CD4-positive, alpha-beta T cell treated with Interleukin-4 for 4 hours (primary cell): ENCODE measurements at regions not wholly inside any gene's neighbourhood (a gene's known extent, or its start where the extent isn't known, plus 50 kb on each side); places are given as distances from the start of the nearest gene placed in this dataset.

Experiments
- DNase-seq: peaks from one replicate; pipeline ENCODE4 v3.0.0-alpha.2; 2020

DNA sequence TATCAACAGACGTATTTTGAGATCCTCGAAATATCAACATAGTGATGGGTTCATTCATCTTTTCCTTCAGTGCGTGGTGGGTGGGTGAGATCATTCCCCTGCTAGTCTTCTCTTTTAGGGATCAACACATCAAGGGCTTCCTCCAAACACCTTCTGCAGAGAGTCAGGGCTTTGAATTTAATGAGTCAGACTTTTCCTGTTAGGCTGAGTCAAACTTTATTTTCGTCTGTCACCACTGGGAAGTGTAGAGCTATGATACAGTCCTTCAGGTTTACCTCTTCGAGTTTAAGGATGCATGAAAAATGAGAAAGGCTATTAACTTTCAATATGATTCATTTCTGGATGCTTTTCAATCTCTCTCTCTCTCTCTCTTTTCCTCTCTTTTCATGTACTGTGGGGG is 189.1 kb downstream of the BMP2 start:
- no peak for DNase-seq

DNA sequence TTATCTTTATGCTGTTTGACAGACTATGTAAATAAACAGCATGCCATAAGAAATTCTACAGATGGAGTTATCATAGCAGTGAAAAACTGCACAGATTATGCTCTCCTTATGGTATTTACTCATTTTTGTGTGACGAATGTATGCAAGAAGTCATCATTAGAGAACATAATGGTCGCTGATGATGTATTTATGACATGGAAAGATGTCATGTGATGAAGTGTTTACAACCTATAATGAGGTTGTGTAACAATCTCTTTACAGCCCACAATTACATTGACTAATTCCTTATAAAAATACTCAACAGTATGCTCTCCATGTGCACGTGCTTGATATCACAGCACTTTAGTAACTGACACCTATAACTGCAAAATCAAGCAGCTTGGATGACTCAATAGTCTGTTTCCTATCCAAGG is 192.4 kb downstream of the BMP2 start:
- DNase-seq = no peak

DNA sequence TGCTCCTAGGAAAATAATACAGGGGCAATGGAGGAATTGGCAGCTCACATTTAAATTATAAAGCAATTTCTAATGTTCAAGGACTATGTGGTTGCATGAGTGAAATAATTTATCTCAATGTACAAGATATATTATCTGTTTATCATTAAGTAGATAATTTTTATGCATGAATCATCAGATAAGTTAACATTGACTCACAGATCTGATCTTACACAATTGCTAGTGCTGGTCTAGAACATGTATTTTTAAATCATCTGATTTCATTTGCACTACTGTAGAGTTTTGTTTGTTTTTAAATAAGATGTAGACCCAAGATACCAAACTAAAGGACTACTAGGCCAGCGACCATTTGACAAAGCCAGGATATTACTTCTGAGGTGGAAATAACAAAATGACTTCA is 199.2 kb downstream of the BMP2 start:
- DNase-seq = no peak

DNA sequence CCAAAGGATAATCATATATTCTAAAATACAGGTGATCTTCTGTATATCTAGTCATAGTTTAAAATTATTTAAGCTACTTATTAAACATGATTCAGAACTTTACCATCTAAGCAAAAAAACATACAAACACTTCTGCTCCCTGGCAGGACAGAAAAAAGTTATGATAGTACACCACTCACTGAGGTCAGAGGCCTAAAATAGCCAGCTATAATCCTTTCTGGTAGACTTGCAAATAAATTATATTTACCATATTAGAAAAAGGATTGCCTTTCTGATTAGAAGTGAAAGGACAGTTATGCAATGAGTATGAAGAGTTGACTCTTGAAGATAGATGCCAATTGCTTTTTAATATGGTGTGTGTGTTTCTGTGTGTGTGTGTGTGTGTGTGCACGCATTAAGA is 207.4 kb downstream of the BMP2 start:
- no peak for DNase-seq

DNA sequence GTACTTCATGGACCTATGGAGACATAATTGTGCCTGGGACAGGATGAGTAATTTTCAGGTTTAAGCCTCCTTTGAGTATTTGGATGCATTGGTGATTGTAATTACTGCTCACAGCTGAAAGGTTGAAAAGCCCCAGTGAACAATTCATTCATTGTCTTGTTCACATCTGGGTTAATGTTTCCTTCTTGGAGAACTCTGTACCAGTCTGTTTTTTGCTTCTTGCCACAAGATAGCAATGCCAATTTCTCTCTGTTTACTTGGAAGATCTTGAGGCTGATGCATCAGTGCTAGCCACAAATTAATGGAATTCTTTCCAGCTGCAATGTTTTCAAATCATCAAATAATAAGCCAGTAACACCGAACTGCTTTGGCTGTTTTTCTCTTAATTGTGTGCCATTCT is 207.8 kb downstream of the BMP2 start:
- DNase-seq = no peak

DNA sequence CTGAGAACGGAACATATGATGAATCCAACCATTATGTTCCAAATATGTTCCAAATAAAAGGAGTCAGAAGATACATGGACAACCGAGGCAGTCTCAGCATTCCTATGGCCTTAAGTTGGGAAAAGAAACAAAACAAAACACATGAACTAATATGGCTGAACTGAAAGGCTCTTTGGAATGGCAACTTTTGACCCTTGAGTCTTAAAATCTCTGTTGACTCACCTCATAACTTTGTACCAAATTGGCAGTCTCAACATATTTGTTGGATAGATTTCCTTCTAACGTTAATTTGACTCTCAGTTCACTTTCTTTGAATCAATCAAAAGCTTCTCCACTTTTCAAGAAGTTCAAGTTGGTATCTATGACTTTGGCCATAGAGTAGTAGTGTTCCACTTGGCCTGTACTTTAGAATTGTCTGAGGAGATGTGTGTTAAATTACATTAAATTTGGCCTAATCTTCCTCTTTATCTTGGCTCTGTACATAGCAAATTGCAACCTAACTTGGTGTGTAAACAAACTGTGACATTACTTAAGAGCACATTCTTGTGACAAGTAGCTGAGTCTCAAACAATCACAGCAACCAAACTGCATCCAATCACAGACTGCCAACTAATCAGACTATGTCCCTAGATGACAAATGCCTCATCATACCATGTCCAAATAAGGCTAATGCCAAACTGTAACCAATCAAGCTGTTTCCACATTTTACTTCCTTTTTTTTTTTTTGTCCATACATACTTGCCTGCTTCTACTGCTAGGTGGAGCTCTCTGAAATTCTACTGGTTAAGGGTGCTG is 208.8 kb downstream of the BMP2 start:
- DNase-seq = no peak

DNA sequence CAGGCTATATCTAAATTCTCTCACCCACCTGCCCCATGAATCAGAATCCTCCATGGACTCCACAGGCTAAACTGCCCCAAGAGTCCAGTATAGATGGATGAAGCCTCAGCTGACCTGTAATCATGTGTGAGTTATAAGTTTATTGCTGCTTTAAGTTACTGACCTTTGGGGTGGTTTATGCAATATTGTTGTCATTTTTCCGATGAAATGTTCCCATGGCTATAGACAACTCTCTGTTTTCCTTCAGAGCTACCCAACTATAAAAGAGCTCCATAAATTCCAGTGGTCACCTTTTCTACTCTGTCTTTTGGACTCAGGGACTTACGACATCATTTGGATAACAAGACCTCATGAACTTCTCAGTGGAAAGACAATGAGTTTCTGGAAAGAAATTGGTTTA is 212.1 kb downstream of the BMP2 start:
- DNase-seq = no peak

DNA sequence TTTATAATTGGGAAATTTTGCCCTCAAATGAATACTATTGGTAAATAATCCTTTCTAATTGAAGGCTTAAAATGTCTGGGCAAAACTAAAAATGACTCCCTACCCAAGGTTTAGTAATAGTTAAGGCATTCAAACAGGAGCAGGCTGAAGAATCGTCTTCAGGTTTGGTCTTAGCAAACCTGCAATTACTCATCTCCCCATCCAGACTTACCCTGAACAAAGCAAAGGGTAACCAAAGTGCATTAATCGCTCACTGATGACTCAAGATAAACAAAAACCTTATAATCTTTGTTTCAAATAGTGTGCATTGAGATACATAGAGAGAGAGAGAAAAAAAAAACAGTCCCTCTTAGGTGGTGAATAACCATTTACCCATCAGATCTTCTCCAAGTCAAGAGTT is 225.5 kb downstream of the BMP2 start:
- DNase-seq = no peak

DNA sequence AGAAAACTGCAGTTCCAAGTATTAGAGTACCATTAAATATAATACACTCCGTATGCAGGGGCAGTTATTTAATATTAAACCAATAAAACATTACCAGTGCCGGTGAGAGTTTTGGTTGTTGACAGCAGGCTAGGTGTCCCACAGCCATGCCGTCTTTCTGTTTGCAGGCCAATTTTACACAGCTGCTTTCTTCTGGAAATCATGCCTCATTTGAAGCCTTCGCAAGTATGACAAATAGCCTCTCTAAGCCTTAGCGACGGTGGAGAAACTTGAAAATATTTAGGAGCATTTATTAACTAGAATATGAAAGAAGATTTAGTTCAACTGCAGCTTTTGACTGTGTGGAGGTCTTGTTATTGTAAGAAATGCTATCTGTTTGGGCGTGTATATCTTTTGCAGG is 226.0 kb downstream of the BMP2 start:
- DNase-seq = no peak

DNA sequence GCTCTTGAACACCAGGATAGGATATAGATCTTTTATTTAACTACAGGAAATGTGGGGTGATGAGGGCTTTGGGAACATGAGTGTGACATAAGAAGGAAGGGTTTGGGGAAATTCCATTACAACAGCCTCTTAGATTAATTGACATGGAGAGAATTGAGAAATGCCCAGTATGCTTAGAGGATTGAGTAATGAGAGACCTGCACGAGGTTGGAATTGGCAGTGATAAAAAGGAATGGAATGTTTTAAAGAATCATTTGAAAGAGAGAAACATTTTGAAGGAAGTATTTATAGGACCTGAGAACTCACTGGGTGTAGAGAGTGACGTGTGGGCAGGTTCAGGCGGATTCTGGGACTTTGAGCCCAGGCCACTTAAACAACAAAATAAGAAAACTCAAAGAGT is 227.0 kb downstream of the BMP2 start:
- DNase-seq = no peak

DNA sequence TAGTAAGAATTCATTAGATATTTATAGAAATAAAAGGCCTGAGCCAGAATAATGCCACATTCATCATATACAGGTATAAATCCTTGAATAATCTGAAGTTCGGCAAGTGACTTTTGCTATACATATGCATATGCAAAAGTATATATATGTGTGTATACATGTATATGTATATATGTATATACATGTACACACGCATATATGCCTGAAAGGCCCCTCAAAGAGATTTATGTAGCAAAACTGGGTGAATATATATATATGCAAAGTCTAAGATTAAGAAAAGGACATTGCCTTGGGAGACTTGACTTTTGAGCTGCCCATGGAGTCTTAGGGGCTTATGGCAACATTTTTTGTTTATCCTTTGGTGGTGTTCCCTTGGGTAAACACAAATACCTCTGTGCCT is 231.4 kb downstream of the BMP2 start:
- DNase-seq = no peak

DNA sequence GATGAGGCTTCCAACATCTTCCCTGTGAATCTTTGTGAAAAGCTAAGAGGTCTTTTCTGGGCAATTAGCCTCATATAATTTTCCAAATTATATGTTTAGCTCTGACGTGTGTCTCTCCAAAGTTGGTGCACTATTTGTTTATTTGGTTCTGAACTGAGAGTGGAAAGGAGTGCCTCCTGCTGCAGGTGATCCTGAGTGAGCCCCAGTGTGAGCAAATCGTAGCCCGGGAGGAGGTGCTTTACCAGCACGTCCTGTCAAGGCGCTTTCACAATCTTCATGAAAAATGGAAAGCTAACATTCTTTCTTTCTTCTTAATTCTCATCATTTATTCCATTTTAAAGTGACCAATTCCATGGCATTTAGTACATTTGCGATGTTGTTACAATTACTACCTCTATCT is 231.9 kb downstream of the BMP2 start:
- no peak for DNase-seq

DNA sequence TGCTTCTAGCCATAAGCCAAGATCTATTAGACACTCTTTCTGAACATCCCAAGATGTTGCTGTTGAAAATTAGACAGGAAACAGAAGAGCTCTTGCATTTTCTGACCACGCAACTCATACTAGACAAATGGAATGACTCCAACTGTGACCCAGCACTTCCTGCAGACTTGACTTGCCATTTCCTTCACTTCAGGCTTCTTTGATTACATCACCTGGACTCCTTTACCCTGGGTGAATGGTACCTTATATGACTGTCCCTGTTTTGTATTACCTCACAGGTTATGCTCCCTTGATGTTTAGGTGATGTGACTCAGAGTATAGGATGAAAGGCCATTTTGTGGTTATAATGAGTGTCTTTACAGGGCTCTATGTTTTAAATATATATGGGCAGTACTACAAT is 236.1 kb downstream of the BMP2 start:
- DNase-seq = no peak

DNA sequence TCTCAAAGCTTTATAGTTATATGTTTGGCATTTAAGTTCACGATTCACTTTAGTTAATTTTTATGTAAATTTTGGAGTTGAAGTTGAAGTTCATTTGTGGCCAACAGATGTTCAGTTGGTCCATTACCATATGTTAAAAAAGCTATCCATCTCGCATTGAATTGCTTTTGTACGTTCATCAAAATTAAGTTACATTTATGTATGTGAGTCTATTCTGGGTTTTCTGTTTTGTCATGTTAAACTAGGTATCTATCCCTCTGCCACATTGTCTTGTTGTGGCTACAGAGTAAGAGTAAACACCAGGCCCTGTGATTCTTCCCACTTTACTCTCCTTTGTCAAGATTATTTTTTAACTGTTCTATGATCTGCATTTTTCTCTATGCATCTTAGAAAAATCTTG is 237.3 kb downstream of the BMP2 start:
- DNase-seq = no peak

DNA sequence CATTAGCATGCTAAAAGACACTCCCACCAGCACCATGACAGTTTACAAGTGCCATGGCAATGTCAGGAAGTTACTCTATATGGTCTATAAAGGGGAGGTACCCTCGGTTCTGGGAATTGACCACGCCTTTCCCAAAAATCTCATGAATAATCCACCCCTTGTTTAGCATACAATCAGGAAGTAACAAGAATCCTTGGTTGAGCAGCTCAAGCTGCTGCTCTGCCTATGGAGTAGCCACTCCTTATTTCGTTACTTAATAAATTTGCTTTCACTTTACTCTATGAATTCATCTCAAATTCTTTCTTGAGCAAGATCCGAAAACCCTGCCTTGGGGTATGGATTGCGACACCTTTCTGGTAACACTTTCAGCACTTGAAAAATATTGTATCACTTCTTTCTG is 243.0 kb downstream of the BMP2 start:
- no peak for DNase-seq

DNA sequence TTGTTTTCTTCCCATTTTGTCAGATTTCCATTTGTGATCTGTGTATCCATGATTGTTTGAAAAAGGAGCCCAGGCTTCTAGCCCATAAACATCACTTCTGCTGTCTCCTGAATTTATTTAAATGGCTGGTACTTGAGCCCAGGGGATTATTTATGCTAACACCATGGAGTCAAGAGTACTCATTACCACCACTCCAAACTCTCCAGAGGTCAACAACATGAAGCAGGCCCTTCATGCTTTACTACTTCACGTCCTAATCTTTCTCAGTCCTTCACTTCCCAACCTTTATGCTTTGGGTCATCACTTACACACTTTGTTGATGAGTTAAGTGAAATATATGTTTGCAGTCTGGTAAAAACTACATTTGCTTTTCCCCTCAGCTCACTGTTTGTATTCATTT is 247.8 kb downstream of the BMP2 start:
- DNase-seq = no peak

DNA sequence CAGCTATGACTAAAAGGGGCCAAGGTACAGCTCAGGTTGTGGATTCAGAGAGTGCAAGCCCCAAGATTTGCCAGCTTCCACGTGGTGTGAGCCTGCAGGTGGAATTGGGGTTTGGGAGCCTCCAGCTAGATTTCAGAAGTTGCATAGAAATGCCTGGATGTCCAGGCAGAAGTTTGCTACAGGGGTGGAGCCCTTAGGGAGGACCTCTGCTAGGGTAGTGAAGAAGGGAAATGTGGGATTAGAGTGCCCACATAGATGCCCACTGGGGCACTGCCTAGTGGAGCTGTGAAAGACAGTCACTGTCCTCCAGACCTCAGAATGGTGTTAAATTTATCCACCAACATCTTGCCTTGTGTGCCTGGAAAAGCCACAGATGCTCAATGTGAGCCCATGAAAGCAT is 255.1 kb downstream of the BMP2 start:
- no peak for DNase-seq

DNA sequence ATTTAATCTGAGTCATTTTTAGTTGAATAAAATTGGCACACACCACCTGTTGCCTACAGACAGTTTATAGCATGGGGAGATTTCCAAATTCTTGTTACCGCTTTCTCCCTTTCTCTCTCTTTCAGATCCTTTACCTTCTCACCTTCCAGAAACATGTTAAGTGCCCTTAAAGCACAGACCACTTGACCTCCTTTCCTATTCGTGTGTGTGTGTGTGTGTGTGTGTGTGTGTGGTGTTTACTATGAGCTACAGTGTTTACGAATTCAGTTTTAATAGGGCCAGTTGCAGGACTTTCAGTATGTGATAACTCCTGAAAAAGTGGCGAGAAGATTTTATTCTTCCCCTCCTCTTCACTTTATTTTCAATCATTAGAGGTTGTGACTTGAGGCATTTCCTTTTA is 258.1 kb downstream of the BMP2 start:
- DNase-seq = no peak

DNA sequence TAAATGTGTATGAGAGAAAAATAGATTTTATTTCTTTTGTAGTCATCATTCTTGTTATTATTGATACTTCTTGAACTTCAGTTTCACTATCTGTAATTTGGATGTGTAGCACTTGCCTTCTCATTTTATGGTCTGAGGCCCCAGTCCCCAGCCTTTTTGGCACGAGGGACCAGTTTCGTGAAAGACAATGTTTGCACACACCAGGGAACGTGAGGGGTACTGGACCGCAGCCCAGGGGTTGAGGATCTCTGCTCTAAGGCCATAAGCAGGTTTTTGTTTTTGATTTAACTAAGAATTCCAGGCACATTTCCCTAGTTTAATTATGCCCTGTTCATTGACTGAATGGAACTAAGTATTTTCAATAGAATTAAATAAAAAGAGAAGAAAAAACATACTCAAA is 261.5 kb downstream of the BMP2 start:
- DNase-seq = no peak

DNA sequence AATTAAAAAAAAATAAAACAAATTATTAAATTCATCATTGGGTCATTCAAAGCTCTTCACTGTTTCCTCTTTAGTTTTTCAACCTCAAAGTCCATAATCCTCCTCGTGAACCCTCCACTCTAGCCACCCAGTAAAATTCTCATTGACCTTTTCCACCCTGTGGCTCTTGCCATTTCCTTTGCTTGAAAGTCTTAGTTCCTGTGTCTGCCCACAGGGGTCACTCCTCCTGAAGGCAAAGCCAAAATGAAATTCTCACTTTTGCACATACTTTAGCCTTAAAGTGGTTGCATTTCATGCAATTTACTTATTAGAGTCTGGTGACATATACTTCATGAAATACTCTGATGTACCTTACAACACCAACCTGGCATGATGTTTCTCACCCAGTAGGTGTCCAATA is 263.7 kb downstream of the BMP2 start:
- no peak for DNase-seq

DNA sequence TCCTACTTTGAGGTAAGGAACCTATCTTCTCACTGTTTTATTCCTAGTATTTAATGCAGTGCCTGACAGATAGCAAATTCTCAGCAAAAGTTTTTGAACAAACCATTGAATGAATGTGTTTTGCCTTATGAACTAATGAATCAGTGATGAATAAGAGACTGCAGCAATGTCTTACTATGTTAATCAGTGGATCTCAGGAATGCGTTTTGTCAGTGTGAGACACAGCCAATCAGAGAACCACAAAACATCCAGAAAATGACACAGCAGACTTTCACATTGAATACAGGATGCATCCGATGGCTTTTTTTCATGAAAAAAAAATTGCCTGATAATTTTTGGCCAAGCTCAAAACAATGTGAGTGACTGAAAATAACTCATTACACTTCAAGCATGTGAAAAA is 270.5 kb downstream of the BMP2 start:
- no peak for DNase-seq

DNA sequence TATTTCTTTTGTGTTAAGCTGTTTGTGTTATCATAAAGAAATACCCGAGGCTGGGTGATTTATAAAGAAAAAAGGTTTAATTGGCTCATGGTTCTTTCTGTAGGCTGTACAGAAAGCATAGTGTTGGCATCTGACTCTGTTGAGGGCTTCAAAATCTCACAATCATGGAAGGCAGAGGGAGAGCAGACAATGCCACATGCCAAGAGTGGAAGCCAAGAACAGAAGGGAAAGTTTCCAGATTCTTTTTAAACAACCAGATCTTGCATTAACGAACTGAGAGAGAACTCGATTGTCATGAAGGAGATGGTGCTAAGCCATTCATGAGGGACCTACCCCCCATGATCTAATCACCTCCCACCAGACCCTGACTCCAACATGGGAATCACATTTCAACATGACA is 290.1 kb downstream of the BMP2 start:
- no peak for DNase-seq

DNA sequence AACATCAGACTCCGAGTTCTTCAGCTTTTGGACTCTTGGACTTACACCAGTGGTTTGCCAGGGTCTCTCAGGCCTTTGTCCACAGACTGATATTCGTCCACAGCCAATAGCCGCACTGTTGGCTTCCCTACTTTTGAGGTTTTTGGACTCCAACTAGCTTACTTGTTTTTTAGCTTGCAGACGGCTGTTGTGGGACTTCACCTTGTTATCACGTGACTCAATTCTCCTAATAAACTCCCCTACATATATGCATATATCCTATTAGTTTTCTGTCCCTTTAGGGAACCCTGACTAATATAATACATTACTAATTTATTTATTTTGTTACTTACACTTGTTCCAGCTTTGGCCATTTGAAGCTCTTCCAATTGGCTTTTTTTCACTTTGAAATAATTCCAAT is 311.3 kb downstream of the BMP2 start:
- no peak for DNase-seq

DNA sequence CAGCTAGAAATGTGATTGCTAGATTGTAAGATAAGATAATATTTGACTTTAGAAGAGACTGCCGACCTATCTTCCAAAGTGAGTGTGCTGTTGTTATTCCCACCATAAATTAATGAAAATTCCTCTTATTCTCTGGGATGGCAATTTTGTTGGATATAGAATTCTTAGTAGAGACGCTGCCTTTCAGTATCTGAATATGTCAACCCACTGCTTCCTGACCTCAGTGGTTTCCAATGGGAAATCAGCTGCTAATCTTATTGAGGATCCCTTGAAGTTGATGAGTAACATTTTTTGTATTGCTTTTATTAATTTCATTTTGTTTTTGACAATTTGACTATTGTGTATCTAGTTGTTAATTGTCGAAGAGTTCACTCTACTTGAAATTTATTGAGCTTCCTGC is 313.0 kb downstream of the BMP2 start:
- no peak for DNase-seq

DNA sequence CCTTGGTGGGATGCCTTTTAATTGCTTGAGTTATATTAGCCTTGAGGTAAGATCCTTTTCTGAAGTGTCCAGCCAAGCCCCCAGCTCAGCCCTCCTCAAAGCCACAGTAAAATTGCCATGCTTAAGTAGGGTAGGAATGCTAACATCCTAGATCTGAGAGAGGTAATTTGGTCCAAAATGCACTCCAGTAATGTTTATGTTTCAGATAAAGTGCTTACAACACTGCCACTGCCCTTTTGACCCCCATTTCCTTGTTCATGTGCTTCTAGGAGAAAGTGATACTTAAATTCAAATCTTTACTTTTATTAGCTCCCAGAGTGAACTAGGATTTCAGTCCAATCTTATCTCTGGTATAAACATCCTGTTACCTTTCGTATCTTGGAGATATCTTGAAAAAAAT is 318.0 kb downstream of the BMP2 start:
- DNase-seq = no peak

DNA sequence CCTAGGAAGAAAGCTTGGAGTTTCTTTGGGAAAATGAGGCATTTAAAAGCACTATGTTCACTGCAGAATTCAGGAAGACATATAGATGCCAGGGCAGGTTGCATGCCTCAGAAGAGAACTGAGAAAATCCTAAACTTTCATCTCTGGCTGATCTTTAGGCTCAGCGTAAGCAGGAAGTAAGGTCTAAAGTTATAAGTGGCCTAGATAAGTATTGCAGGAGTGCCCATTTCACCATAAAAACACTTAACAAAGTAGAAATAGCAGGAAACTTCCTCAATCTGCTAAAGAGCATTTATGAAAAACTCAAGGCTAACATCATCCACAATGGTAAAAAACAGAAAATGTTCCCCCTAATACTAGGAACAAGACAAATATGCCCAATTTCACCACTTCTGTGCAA is 320.3 kb downstream of the BMP2 start:
- DNase-seq = no peak
